OCI-LY1 (cell line): ENCODE measurements at regions not wholly inside any gene's neighbourhood (a gene's known extent, or its start where the extent isn't known, plus 50 kb on each side); places are given as distances from the start of the nearest gene placed in this dataset.

Experiments
- H2AFZ ChIP-seq: fragments of 200-600 bp; sonication (generic), shearing (Covaris generic); 2 replicates; pipeline ENCODE4 v1.6.0; 2014; ENCODE audit warnings: antibody characterized with exemption, mild to moderate bottlenecking, low read length
- H3F3A ChIP-seq: fragments of 200-600 bp; sonication (generic), shearing (Covaris generic); 2 replicates; pipeline ENCODE4 v1.6.0; 2014; ENCODE audit warnings: mild to moderate bottlenecking, antibody characterized with exemption, low read length, moderate library complexity; ENCODE audit not compliant: insufficient read depth
- H3K27ac ChIP-seq: fragments of 200-600 bp; sonication (generic); 2 replicates; pipeline ENCODE4 v1.5.1; 2014; ENCODE audit warnings: low read length, mixed run types, mild to moderate bottlenecking, low read depth; ENCODE audit not compliant: poor library complexity, severe bottlenecking
- H3K27me3 ChIP-seq: fragments of 200-600 bp; sonication (generic); 2 replicates; pipeline ENCODE4 v1.6.0; 2014; ENCODE audit warnings: antibody characterized with exemption, mild to moderate bottlenecking, low read length, moderate library complexity; ENCODE audit not compliant: insufficient read depth
- H3K36me3 ChIP-seq: fragments of 200-600 bp; sonication (generic); 2 replicates; pipeline ENCODE4 v1.6.1; 2014; ENCODE audit warnings: mild to moderate bottlenecking, antibody characterized with exemption, low read length, moderate library complexity, mixed read lengths; ENCODE audit not compliant: insufficient read depth
- H3K4me1 ChIP-seq: fragments of 200-600 bp; sonication (generic); 2 replicates; pipeline ENCODE4 v1.5.1; 2014; ENCODE audit warnings: mild to moderate bottlenecking, low read length, moderate library complexity; ENCODE audit not compliant: insufficient read depth, severe bottlenecking
- H3K4me2 ChIP-seq: fragments of 200-600 bp; sonication (generic), shearing (Covaris generic); 2 replicates; pipeline ENCODE4 v1.6.1; 2014; ENCODE audit warnings: low read length
- H3K4me3 ChIP-seq: fragments of 200-600 bp; sonication (generic); 2 replicates; pipeline ENCODE4 v1.5.1; 2014; ENCODE audit warnings: low read length, low read depth, mild to moderate bottlenecking, mixed read lengths; ENCODE audit not compliant: poor library complexity, severe bottlenecking
- H3K79me2 ChIP-seq: fragments of 200-600 bp; shearing (Covaris generic); 2 replicates; pipeline ENCODE4 v1.6.1; 2016; ENCODE audit warnings: mixed run types, low read length, mixed read lengths; ENCODE audit not compliant: insufficient read depth
- H3K9ac ChIP-seq: fragments of 200-600 bp; sonication (generic), shearing (Covaris generic); 2 replicates; pipeline ENCODE4 v1.6.1; 2014; ENCODE audit warnings: mild to moderate bottlenecking, low read length, mixed read lengths
- H3K9me2 ChIP-seq: fragments of 200-600 bp; sonication (generic), shearing (Covaris generic); 2 replicates; pipeline ENCODE4 v1.6.1; 2014; ENCODE audit warnings: low read depth, mild to moderate bottlenecking, low read length, mixed read lengths
- H3K9me3 ChIP-seq: fragments of 200-600 bp; shearing (Covaris generic); 2 replicates; pipeline ENCODE4 v1.6.1; 2014; ENCODE audit warnings: low read length, mixed read lengths
- H4K20me1 ChIP-seq: fragments of 200-600 bp; sonication (generic), shearing (Covaris generic); 2 replicates; pipeline ENCODE4 v1.6.0; 2016; ENCODE audit warnings: mild to moderate bottlenecking, low read length; ENCODE audit not compliant: insufficient read depth
- CTCF ChIP-seq: fragments of 200-600 bp; sonication (generic), shearing (Covaris generic); IDR thresholded peaks from 2 replicates; pipeline ENCODE4 v1.5.1; 2017; ENCODE audit warnings: mild to moderate bottlenecking, antibody characterized with exemption, low read length, moderate library complexity, mixed read lengths
- EZH2 ChIP-seq: fragments of 200-600 bp; sonication (generic), shearing (Covaris generic); IDR thresholded peaks from 2 replicates; pipeline ENCODE4 v1.8.0; 2017; ENCODE audit warnings: borderline replicate concordance, mixed run types, mild to moderate bottlenecking, antibody characterized with exemption, low read length, moderate library complexity, mixed read lengths

GRCh38 chr6:100212131-100212530 lies 218.1 kb upstream of the MCHR2 start:
- Histone ChIP-seq H3K4me3 (no peak overlapping the region), H3K4me2 (no peak overlapping the region), H3K9ac (no peak overlapping the region), H2AFZ (no peak overlapping the region), H3K27ac (no peak overlapping the region), H3K9me2 (no peaks in the 10 kb centered on the region), H4K20me1 (no peaks in the 10 kb centered on the region), H3F3A (no peaks in the 10 kb centered on the region), H3K9me3 (no peaks in the 10 kb centered on the region), H3K27me3 (no peaks in the 10 kb centered on the region), H3K79me2 (no peaks in the 10 kb centered on the region), H3K36me3 (no peaks in the 10 kb centered on the region), H3K4me1 (no peaks in the 10 kb centered on the region)
- TF ChIP-seq EZH2 (no peak), CTCF (no peak)

GRCh38 chr6:100210137-100211117 lies 216.4 kb upstream of the MCHR2 start:
- no peak overlapping the region for H2AFZ ChIP-seq
- no peaks in the 10 kb centered on the region for H3K9me2 ChIP-seq
- no peaks in the 10 kb centered on the region for H3F3A ChIP-seq
- no peak for TF ChIP-seq EZH2
- H3K4me1 ChIP-seq: no peaks in the 10 kb centered on the region
- no peaks in the 10 kb centered on the region for H3K36me3 ChIP-seq
- H3K79me2 ChIP-seq: no peaks in the 10 kb centered on the region
- H3K4me3 ChIP-seq: no peak overlapping the region
- H3K9ac ChIP-seq: no peak overlapping the region
- no peaks in the 10 kb centered on the region for H3K27me3 ChIP-seq
- H3K9me3 ChIP-seq: no peaks in the 10 kb centered on the region
- no peak overlapping the region for H3K27ac ChIP-seq
- H4K20me1 ChIP-seq: no peaks in the 10 kb centered on the region
- no peak overlapping the region for H3K4me2 ChIP-seq

- Histone ChIP-seq H3K9me3 (no peaks in the 10 kb centered on the region; the same call in 1 of the 2 replicates), H3K4me1 (no peaks in the 10 kb centered on the region), H3K9ac (no peak overlapping the region), H3F3A (no peaks in the 10 kb centered on the region), H3K4me2 (no peak overlapping the region), H3K27me3 (no peaks in the 10 kb centered on the region), H3K9me2 (no peaks in the 10 kb centered on the region), H3K4me3 (no peak overlapping the region), H3K36me3 (no peaks in the 10 kb centered on the region), H2AFZ (no peak overlapping the region), H4K20me1 (no peaks in the 10 kb centered on the region), H3K27ac (no peak overlapping the region), H3K79me2 (no peaks in the 10 kb centered on the region)
- TF ChIP-seq EZH2 (no peak), CTCF (peak; percentile 12; the same call in 1 of the 2 replicates)
Observed at GRCh38 chr6:100209323-100210136, 215.5 kb upstream of the MCHR2 start.
